ENCODE measurements at regions not wholly inside any gene's neighbourhood (a gene's known extent, or its start where the extent isn't known, plus 50 kb on each side); places are given as distances from the start of the nearest gene placed in this dataset.
"Not testable (repeated sequence)": the region's sequence is repeated elsewhere in the genome, so short reads cannot be mapped to it uniquely, and the experiment has no call there.

- no peak for DNase-seq (ENCODE audit: low read depth)
Measured at GRCh38 chr5:24141046-24141445, 503.7 kb downstream of the CDH10 start.

GRCh38 chr5:24142341-24142740, 502.4 kb downstream of the CDH10 start:
- DNase-seq (ENCODE audit: low read depth): no peak

GRCh38 chr5:24145806-24146205, 499.0 kb downstream of the CDH10 start:
- DNase-seq (ENCODE audit: low read depth): no peak

DNA sequence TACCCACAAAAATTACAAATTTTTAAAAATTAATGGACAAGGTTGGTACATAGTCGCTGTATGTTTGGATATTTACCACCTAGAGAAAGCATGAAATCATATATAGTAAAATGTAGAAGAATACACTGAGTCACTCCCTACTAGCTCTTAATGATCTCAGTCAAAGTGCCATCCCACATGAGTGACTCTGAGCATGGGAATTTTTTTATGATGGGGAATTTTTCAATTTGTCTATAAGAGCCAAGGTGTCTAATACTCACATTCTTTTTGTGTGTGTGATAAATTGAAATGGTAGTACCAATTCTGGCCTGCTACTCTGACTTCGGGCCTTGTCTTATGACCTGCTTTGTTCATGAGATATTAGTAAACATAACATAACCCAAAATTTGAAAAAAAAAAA, 483.2 kb downstream of the CDH10 start:
- DNase-seq (ENCODE audit: low read depth): no peak

DNA sequence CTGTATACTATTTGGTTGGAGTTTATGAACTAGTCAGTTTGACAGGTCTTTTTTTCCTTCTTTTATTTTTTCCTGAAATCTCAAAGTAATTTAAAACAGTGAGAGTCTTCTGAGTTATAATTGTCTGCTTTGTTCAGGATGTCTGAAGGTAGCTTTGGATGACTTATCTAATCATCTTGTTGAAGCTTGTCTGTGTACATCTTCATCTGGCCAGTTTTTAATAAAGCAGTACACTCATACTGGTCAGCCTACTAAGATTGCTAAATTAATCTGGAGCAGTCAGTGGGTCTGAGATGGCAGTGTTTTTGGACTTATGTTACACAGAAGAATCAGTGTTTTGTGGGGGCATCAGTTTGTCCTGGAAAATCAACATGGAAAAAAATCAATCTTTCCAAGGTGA, 482.4 kb downstream of the CDH10 start:
- DNase-seq (ENCODE audit: low read depth): no peak

DNA sequence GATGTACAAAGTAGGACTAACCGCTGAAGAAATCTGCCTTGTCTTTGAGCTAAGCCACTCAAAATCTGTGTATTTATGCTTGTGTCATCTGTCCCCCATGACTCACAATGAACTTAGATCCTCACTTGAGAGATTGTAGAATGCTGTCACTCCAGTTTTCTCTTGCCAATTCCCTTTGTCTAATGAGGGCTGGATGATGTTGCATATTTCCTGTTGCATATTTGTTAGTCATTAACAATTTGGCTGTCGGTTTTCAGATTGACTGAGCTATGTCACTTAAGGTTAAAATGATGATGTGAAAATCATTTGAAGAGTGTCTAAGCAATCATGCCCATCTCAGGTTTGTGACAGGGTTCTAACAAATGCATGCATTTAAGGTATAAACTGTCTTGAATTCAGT, 481.7 kb downstream of the CDH10 start:
- DNase-seq (ENCODE audit: low read depth): no peak

- no peak for DNase-seq (ENCODE audit: low read depth)
Measured at GRCh38 chr5:24167806-24168205, 477.0 kb downstream of the CDH10 start.

- no peak for DNase-seq (ENCODE audit: low read depth)
Measured at GRCh38 chr5:24170026-24170425, 474.8 kb downstream of the CDH10 start.

- not testable (repeated sequence) for DNase-seq (ENCODE audit: low read depth)
Measured at GRCh38 chr5:24170930-24171329, 473.8 kb downstream of the CDH10 start.

GRCh38 chr5:24177821-24178220, 467.0 kb downstream of the CDH10 start:
- no peak for DNase-seq (ENCODE audit: low read depth)

DNA sequence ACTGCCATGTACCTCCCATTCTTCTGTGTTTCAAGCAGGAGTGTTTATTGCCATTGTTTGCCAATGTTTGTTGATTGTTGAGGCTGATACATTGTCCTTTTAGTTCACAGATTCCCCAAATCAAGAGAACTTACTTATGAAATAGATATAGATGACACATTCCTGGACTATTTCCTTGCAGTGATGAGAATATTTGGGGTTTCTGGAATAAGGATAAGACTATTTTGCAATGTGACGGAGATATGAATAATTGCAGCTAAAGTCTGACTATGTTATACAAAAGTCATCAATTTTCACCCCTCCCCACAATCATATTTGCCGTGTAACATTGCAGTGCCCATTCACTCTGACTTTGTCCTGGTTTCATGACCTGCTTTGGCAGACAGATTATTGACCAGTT, 460.8 kb downstream of the CDH10 start:
- DNase-seq (ENCODE audit: low read depth): peak; percentile 2

DNA sequence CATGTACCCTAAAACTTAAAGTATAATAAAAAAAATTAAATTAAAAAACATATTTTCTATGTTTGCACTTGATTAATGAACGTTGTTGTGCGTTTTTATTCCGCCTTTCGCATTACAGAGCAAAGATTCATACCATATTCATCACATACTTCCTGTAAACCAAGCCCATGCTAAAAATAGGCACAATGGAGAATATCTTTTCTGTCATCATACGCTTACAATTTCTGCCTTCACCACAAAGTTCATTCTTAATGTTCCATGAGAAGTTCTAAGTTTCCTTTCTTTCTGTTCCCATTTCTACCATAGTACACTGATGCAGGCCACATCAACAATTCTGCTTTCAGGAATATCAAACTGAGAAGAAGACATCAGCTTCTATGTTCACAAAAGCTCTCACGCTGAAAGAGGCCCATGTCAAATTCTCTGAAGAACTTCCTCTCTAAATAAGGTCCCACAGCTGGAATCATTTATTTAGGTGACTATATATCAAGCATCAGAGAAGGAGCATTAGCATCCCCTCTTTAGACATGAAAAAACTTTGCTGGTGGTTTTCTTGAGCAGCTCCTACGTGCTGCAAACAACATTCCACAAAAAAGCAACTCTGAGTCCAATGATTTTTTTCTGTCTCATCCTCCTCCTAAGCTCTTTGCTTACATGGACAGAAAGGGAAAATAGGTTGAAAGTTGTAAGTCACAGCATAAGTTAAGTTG, 456.4 kb downstream of the CDH10 start:
- peak; percentile 9 for DNase-seq (ENCODE audit: low read depth)

GRCh38 chr5:24196789-24197188, 448.0 kb downstream of the CDH10 start:
- no peak for DNase-seq (ENCODE audit: low read depth)

- DNase-seq (ENCODE audit: low read depth): no peak
Measured at GRCh38 chr5:24208686-24209106, 436.1 kb downstream of the CDH10 start.

GRCh38 chr5:24215114-24215513, 429.7 kb downstream of the CDH10 start:
- DNase-seq (ENCODE audit: low read depth): no peak

- DNase-seq (ENCODE audit: low read depth): peak; percentile 30
Measured at GRCh38 chr5:24222876-24223275, 421.9 kb downstream of the CDH10 start.

- DNase-seq (ENCODE audit: low read depth): peak; percentile 17
Measured at GRCh38 chr5:24225051-24225450, 419.7 kb downstream of the CDH10 start.

DNA sequence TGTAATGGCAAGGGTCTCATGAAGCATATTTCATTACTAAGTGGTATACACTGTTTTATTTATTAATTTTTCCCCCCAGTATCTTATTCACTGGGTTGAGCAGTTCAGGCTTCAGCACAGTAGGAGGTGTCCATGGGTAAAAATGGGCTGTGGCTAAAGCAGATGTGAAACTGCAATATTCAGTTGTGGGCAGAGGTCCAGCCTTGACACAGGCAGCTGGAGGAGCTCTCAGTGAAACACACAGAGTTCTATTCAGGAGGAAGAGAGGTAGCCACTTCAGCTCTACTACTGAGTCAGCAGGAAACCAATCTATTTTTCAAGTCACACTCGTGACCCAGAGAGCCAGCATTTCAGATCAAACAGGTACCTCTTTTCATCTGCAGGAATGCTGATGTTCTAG, 418.3 kb downstream of the CDH10 start:
- DNase-seq (ENCODE audit: low read depth): peak; percentile 28

GRCh38 chr5:24227881-24228280, 416.9 kb downstream of the CDH10 start:
- not testable (repeated sequence) for DNase-seq (ENCODE audit: low read depth)

DNA sequence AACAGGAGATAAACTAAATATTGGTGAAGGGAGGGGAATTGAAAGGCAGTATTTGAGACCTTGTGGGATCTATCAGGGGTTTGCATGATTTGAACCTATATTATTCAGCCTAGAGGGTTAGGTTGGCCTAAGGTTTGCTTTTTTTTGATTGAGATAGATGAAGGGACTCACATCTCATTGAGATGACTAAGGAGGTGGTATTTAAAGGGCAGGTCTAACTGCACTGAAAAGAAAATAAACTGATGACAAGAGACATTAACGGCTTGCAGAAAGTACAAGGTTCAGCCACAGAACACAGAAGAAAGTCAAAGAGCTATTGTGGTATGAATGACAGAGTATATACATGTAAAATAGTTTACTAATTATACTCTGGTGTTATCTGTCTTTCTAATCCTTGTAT, 412.7 kb downstream of the CDH10 start:
- DNase-seq (ENCODE audit: low read depth): no peak

DNA sequence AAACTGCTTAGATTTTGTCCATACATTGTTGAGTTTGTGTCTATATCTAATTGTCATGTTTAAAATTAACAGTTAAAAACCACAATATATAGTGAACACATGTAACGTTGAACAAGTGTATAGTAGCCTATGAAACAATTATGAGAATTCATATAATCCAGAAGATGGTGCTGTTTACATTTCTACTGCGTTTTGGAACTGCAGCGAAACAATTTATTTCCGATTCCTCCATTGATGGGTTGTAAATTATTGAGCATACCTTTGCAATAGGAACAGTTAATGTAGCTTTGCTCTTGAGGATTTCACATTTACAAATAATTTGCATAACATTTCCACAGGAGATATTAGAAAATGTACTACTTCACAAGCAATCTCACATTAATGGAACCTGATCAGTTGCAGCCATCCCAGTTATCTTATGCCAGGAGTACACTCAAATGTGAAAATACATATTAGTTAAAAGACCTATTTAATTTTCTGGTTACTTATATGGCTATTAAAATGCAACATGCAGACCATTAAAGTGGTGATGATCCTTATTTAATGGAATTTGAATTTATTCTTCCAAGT, 411.8 kb downstream of the CDH10 start:
- no peak for DNase-seq (ENCODE audit: low read depth)

DNA sequence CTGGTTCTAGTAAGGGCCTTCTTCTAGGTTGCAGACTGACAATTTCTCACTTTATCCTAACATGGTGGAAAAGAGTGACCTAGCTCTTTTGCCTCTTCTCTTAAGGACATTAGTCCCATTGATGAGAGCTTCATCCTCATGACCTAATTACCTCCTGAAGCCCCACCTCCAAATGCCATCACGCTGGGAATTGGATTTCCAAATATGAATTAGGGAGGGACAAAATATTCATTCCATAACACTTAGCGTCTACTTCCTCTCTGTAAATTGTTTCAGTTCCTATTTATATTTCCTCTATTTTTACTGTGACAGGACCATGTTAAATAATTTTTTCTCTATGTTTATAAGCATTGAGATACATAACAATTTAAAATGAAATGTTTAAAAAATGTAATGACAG, 408.8 kb downstream of the CDH10 start:
- no peak for DNase-seq (ENCODE audit: low read depth)

GRCh38 chr5:24245821-24246220, 399.0 kb downstream of the CDH10 start:
- no peak for DNase-seq (ENCODE audit: low read depth)

GRCh38 chr5:24264547-24264946, 380.2 kb downstream of the CDH10 start:
- no peak for DNase-seq (ENCODE audit: low read depth)

Data from non-pigmented ciliary epithelial cell (primary cell).